Keratinocyte (primary cell): ENCODE measurements at regions not wholly inside any gene's neighbourhood (a gene's known extent, or its start where the extent isn't known, plus 50 kb on each side); places are given as distances from the start of the nearest gene placed in this dataset.

ENCODE experiments used
- DNase-seq: peaks from one replicate; pipeline ENCODE4 v3.0.0-alpha.2; 2011; ENCODE audit warnings: low read depth, missing footprints, low spot score
- FAIRE-seq: peaks from 2 replicates; lab custom pipeline; 2011; peaks lifted over from hg19 to GRCh38; lab: Jason Lieb, UNC
- H2AFZ ChIP-seq: 2 replicates; pipeline ENCODE4 v1.6.0; 2012; ENCODE audit warnings: low read length, control low read depth, inconsistent platforms; ENCODE audit not compliant: control insufficient read depth
- H3K27ac ChIP-seq: 2 replicates; pipeline ENCODE4 v1.5.1; 2011; ENCODE audit warnings: low read length; ENCODE audit not compliant: control insufficient read depth, insufficient read depth
- H3K27me3 ChIP-seq: 3 replicates; pipeline ENCODE4 v1.6.0; 2011; ENCODE audit warnings: low read length; ENCODE audit not compliant: control insufficient read depth, insufficient read depth; ENCODE audit errors: extremely low read depth
- H3K36me3 ChIP-seq, 2 experiments: 2 replicates in 1 of 2; 3 replicates in 1 of 2; pipeline ENCODE4 v1.5.1; 2011; ENCODE audit warnings: low read length in 2 of 2, mild to moderate bottlenecking in 1 of 2; ENCODE audit not compliant: control insufficient read depth in 2 of 2, insufficient read depth in 2 of 2; ENCODE audit errors: extremely low read depth in 1 of 2
- H3K4me1 ChIP-seq: 3 replicates; pipeline ENCODE4 v1.5.1; 2011; ENCODE audit warnings: low read length; ENCODE audit not compliant: control insufficient read depth, insufficient read depth; ENCODE audit errors: extremely low read depth
- H3K4me2 ChIP-seq: 3 replicates; pipeline ENCODE4 v1.6.0; 2011; ENCODE audit warnings: low read depth, low read length; ENCODE audit not compliant: control insufficient read depth, insufficient read depth; ENCODE audit errors: extremely low read depth
- H3K4me3 ChIP-seq, 3 experiments: fragments of 200-600 bp in 1 of 3; sonication (generic) in 1 of 3; 2 replicates in 2 of 3; 3 replicates in 1 of 3; pipeline ENCODE4 v1.5.1; 2011 to 2016; ENCODE audit warnings: low read length in 3 of 3, mild to moderate bottlenecking in 3 of 3, control low read depth in 2 of 3, inconsistent platforms in 1 of 3, low read depth in 1 of 3, mixed read lengths in 1 of 3, mixed run types in 1 of 3, moderate library complexity in 1 of 3; ENCODE audit not compliant: control insufficient read depth in 2 of 3, insufficient read depth in 2 of 3; ENCODE audit errors: extremely low read depth in 1 of 3
- H3K79me2 ChIP-seq: 2 replicates; pipeline ENCODE4 v1.6.0; 2012; ENCODE audit warnings: low read length; ENCODE audit not compliant: control insufficient read depth, insufficient read depth
- H3K9ac ChIP-seq: 3 replicates; pipeline ENCODE4 v1.6.0; 2011; ENCODE audit warnings: low read length; ENCODE audit not compliant: control insufficient read depth, insufficient read depth; ENCODE audit errors: extremely low read depth
- H3K9me1 ChIP-seq: 3 replicates; pipeline ENCODE4 v1.6.0; 2011; ENCODE audit warnings: low read length; ENCODE audit not compliant: control insufficient read depth, insufficient read depth; ENCODE audit errors: extremely low read depth
- H3K9me3 ChIP-seq: 2 replicates; pipeline ENCODE4 v1.5.1; 2012; ENCODE audit warnings: low read depth, low read length; ENCODE audit not compliant: control insufficient read depth
- H4K20me1 ChIP-seq: 3 replicates; pipeline ENCODE4 v1.6.0; 2011; ENCODE audit warnings: low read length; ENCODE audit not compliant: control insufficient read depth, insufficient read depth; ENCODE audit errors: extremely low read depth
- EZH2 ChIP-seq: IDR thresholded peaks from one replicate; pipeline ENCODE4 v1.6.1; 2012; ENCODE audit warnings: inconsistent platforms, mild to moderate bottlenecking, low read length, moderate library complexity
- dilution Hi-C: fragments of 300-500 bp; cut with MboI; formaldehyde crosslinking; loops from one replicate; pipeline ENCODE4 v1.7.0; 2020; ENCODE audit warnings: low sequenced_read_pairs; ENCODE audit not compliant: extremely low pct_ligation_motif_present
- TF ChIP-seq, protein P1 (sequence below), 3 experiments: IDR thresholded peaks in 1 of 3; conservative IDR thresholded peaks in 1 of 3; optimal IDR thresholded peaks in 1 of 3; 2 replicates in 2 of 3; 3 replicates in 1 of 3; pipeline versions ENCODE3 to v1.5.1; 2011; ENCODE audit warnings: low read length in 3 of 3, mild to moderate bottlenecking in 3 of 3, moderate library complexity in 2 of 3, control low read depth in 1 of 3, inconsistent platforms in 1 of 3; ENCODE audit not compliant: insufficient read depth in 2 of 3; ENCODE audit errors: extremely low read depth in 1 of 3

DNA sequence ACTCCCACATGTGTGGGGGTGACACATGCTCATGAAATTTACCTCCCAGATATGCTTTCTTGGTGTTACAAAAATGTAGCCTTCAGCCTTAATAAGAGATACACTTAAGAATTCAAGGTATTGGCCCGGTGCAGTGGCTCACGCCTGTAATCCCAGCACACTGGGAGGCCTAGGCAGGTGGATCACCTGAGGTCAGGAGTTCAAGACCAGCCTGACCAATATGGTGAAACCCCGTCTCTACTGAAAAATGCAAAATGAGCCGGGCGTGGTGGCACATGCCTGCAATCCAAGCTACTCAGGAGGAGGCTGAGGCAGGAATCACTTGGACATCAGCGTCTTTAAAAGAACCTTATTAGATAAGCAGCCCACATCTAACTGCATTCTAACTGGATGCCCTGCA lies 614.3 kb upstream of the CDH4 start:
- dilution Hi-C loops: no loop called here
- H3K9me1 ChIP-seq: no peaks in the 10 kb centered on the region
- DNase-seq (no peak), FAIRE-seq (no peak)
- no peaks in the 10 kb centered on the region for H3K36me3 ChIP-seq
- H3K4me3 ChIP-seq: no peak overlapping the region
- no peak overlapping the region for H2AFZ ChIP-seq
- H3K9me3 ChIP-seq: no peaks in the 10 kb centered on the region
- H3K9ac ChIP-seq: no peak overlapping the region
- TF ChIP-seq, protein P1, sequence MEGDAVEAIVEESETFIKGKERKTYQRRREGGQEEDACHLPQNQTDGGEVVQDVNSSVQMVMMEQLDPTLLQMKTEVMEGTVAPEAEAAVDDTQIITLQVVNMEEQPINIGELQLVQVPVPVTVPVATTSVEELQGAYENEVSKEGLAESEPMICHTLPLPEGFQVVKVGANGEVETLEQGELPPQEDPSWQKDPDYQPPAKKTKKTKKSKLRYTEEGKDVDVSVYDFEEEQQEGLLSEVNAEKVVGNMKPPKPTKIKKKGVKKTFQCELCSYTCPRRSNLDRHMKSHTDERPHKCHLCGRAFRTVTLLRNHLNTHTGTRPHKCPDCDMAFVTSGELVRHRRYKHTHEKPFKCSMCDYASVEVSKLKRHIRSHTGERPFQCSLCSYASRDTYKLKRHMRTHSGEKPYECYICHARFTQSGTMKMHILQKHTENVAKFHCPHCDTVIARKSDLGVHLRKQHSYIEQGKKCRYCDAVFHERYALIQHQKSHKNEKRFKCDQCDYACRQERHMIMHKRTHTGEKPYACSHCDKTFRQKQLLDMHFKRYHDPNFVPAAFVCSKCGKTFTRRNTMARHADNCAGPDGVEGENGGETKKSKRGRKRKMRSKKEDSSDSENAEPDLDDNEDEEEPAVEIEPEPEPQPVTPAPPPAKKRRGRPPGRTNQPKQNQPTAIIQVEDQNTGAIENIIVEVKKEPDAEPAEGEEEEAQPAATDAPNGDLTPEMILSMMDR (optimal IDR thresholded peaks at IDR 0.05 in 1 of 3, IDR thresholded peaks at IDR 0.05 in 1 of 3, conservative IDR thresholded peaks at IDR 0.05 in 1 of 3; ENCODE audit: extremely low read depth in 1 of 3, insufficient read depth in 2 of 3, low read length in 3 of 3): no peak
- TF ChIP-seq EZH2: no peak
- H4K20me1 ChIP-seq: no peaks in the 10 kb centered on the region
- H3K79me2 ChIP-seq: no peaks in the 10 kb centered on the region
- no peak overlapping the region for H3K27ac ChIP-seq
- H3K4me1 ChIP-seq: no peaks in the 10 kb centered on the region
- no peak overlapping the region for H3K4me2 ChIP-seq
- no peaks in the 10 kb centered on the region for H3K27me3 ChIP-seq

DNA sequence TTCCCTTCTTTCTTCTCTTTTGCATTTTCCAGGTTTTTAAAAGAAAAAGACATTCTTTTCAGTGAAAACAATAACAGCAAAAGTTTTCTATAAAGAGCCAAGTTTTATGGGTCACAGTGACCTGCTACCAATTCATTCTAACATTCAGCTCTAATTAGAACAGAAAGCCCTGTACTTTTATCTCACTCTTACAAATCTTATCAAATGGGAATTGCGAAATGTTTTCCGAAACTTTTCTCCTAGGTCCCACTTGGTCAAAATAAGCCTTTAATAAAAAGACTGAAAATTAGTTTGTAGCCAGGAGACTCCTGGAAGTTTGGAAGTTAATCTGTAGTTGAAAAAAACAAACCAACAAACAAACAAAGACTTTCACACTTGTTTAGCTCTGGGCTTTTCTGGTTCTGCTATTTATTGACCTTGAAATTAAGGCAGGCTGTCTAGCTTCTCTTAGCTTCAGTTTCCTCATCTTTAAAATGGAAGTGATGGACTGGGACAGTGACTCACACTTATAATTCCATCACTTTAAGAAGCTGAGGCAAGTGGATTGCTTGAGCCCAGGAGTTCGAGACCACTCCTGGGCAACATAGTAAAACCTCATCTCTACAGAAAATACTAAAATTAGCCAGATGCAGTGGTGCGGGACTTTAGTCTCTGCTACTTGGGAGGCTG lies 613.5 kb upstream of the CDH4 start:
- Histone ChIP-seq H3K79me2 (no peaks in the 10 kb centered on the region), H4K20me1 (no peaks in the 10 kb centered on the region), H3K9ac (no peak overlapping the region), H3K4me1 (no peaks in the 10 kb centered on the region), H3K36me3 (no peaks in the 10 kb centered on the region), H3K9me1 (no peaks in the 10 kb centered on the region), H3K4me3 (no peak overlapping the region), H3K27ac (no peak overlapping the region), H3K4me2 (no peak overlapping the region), H3K27me3 (no peaks in the 10 kb centered on the region), H3K9me3 (no peaks in the 10 kb centered on the region), H2AFZ (no peak overlapping the region)
- dilution Hi-C loops: no loop called here
- no peak for TF ChIP-seq EZH2
- TF ChIP-seq, protein P1 (optimal IDR thresholded peaks at IDR 0.05 in 1 of 3, IDR thresholded peaks at IDR 0.05 in 1 of 3, conservative IDR thresholded peaks at IDR 0.05 in 1 of 3; ENCODE audit: extremely low read depth in 1 of 3, insufficient read depth in 2 of 3, low read length in 3 of 3): no peak
- no peak for DNase-seq
- FAIRE-seq: no peak
